HL-60 (cell line): ENCODE measurements at regions not wholly inside any gene's neighbourhood (a gene's known extent, or its start where the extent isn't known, plus 50 kb on each side); places are given as distances from the start of the nearest gene placed in this dataset.

Source experiments
- GABPA ChIP-seq: IDR thresholded peaks from 2 replicates; pipeline ENCODE4 v1.6.1; 2012; ENCODE audit warnings: low read depth
- POLR2AphosphoS5 ChIP-seq: IDR thresholded peaks from 2 replicates; pipeline ENCODE4 v1.6.1; 2012; ENCODE audit warnings: low read depth
- SPI1 ChIP-seq: IDR thresholded peaks from 2 replicates; pipeline ENCODE4 v1.6.1; 2012; ENCODE audit warnings: low read depth, mild to moderate bottlenecking, borderline replicate concordance
- TF ChIP-seq, protein P1 (sequence below): IDR thresholded peaks from one replicate; pipeline ENCODE4 v1.5.1; 2011; ENCODE audit warnings: low read length, control low read depth, inconsistent platforms; ENCODE audit not compliant: insufficient read depth
- TF ChIP-seq, protein P2 (sequence below): IDR thresholded peaks from 2 replicates; pipeline ENCODE4 v1.6.1; 2012; ENCODE audit warnings: low read depth; ENCODE audit not compliant: insufficient replicate concordance

DNA sequence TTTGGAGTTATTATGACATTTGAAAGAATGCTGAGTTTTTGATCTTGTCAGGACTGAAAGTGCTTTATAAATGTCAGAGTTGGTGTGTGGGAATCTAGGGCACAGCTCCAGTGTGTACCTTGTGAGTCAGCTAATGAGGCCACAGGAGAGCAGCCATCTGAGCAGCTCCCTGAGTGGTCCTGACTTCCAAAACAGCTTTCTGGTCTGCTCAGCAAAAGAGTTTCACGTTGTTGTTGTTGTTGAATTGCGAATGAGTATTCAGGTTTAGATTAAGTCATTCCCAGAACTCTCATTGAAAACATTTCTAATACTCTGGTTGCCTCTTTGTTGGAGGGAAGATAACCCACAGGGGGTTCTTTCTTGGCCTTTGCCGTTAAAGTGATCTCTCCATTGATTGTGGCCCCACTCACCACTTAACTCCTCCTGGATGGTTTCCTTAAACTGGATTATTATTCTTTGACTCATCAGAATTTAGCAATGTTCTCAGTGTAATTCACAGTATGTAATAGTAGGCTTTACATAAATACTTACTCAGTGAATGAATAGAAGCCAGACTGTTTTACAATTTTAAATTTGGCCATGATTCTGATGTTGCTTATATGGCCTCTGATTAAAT is 125.1 kb upstream of the SGCD start:
- TF ChIP-seq, protein P1, sequence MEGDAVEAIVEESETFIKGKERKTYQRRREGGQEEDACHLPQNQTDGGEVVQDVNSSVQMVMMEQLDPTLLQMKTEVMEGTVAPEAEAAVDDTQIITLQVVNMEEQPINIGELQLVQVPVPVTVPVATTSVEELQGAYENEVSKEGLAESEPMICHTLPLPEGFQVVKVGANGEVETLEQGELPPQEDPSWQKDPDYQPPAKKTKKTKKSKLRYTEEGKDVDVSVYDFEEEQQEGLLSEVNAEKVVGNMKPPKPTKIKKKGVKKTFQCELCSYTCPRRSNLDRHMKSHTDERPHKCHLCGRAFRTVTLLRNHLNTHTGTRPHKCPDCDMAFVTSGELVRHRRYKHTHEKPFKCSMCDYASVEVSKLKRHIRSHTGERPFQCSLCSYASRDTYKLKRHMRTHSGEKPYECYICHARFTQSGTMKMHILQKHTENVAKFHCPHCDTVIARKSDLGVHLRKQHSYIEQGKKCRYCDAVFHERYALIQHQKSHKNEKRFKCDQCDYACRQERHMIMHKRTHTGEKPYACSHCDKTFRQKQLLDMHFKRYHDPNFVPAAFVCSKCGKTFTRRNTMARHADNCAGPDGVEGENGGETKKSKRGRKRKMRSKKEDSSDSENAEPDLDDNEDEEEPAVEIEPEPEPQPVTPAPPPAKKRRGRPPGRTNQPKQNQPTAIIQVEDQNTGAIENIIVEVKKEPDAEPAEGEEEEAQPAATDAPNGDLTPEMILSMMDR, result no peak
- TF ChIP-seq, protein P2, sequence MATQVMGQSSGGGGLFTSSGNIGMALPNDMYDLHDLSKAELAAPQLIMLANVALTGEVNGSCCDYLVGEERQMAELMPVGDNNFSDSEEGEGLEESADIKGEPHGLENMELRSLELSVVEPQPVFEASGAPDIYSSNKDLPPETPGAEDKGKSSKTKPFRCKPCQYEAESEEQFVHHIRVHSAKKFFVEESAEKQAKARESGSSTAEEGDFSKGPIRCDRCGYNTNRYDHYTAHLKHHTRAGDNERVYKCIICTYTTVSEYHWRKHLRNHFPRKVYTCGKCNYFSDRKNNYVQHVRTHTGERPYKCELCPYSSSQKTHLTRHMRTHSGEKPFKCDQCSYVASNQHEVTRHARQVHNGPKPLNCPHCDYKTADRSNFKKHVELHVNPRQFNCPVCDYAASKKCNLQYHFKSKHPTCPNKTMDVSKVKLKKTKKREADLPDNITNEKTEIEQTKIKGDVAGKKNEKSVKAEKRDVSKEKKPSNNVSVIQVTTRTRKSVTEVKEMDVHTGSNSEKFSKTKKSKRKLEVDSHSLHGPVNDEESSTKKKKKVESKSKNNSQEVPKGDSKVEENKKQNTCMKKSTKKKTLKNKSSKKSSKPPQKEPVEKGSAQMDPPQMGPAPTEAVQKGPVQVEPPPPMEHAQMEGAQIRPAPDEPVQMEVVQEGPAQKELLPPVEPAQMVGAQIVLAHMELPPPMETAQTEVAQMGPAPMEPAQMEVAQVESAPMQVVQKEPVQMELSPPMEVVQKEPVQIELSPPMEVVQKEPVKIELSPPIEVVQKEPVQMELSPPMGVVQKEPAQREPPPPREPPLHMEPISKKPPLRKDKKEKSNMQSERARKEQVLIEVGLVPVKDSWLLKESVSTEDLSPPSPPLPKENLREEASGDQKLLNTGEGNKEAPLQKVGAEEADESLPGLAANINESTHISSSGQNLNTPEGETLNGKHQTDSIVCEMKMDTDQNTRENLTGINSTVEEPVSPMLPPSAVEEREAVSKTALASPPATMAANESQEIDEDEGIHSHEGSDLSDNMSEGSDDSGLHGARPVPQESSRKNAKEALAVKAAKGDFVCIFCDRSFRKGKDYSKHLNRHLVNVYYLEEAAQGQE, result no peak
- TF ChIP-seq GABPA (no peak), POLR2AphosphoS5 (no peak), SPI1 (no peak)
